ENCODE measurements at regions not wholly inside any gene's neighbourhood (a gene's known extent, or its start where the extent isn't known, plus 50 kb on each side); places are given as distances from the start of the nearest gene placed in this dataset.

GRCh38 chr6:15861486-15861885 lies 198.7 kb upstream of the DTNBP1 start:
- H3K27ac Mint-ChIP-seq, result no peak overlapping the region
- no peak overlapping the region for H3K4me3 Mint-ChIP-seq
- H3K9me3 Mint-ChIP-seq, result no peaks in the 10 kb centered on the region
- DNase-seq, result no peak
- no peaks in the 10 kb centered on the region for H3K36me3 Mint-ChIP-seq
- H3K27me3 Mint-ChIP-seq, result no peaks in the 10 kb centered on the region
- H3K4me1 Mint-ChIP-seq, result no peaks in the 10 kb centered on the region

GRCh38 chr6:15854826-15855710 lies 192.2 kb upstream of the DTNBP1 start:
- H3K9me3 Mint-ChIP-seq, result no peaks in the 10 kb centered on the region
- peaks cover 4% of the 10 kb centered on the region for H3K27me3 Mint-ChIP-seq
- H3K4me3 Mint-ChIP-seq, result no peak overlapping the region
- no peaks in the 10 kb centered on the region for H3K4me1 Mint-ChIP-seq
- no peak overlapping the region for H3K27ac Mint-ChIP-seq
- H3K36me3 Mint-ChIP-seq, result no peaks in the 10 kb centered on the region
- no peak for DNase-seq

- H3K27me3 Mint-ChIP-seq, result peaks cover 4% of the 10 kb centered on the region
- no peaks in the 10 kb centered on the region for H3K9me3 Mint-ChIP-seq
- no peak for DNase-seq
- no peak overlapping the region for H3K4me3 Mint-ChIP-seq
- no peak overlapping the region for H3K27ac Mint-ChIP-seq
- no peaks in the 10 kb centered on the region for H3K4me1 Mint-ChIP-seq
- no peaks in the 10 kb centered on the region for H3K36me3 Mint-ChIP-seq
Observed at GRCh38 chr6:15854378-15854777, 191.6 kb upstream of the DTNBP1 start.

- H3K27ac Mint-ChIP-seq, result no peak overlapping the region
- H3K27me3 Mint-ChIP-seq, result peaks cover 4% of the 10 kb centered on the region
- no peaks in the 10 kb centered on the region for H3K4me1 Mint-ChIP-seq
- no peaks in the 10 kb centered on the region for H3K36me3 Mint-ChIP-seq
- H3K4me3 Mint-ChIP-seq, result no peak overlapping the region
- H3K9me3 Mint-ChIP-seq, result no peaks in the 10 kb centered on the region
- no peak for DNase-seq
Observed at GRCh38 chr6:15853259-15853658, 190.4 kb upstream of the DTNBP1 start.

- no peak for DNase-seq
- Mint-ChIP-seq H3K9me3 (no peaks in the 10 kb centered on the region), H3K4me3 (no peak overlapping the region), H3K27ac (no peak overlapping the region), H3K36me3 (no peaks in the 10 kb centered on the region), H3K4me1 (no peaks in the 10 kb centered on the region), H3K27me3 (peaks cover 4% of the 10 kb centered on the region)
Observed at GRCh38 chr6:15852289-15852688, 189.5 kb upstream of the DTNBP1 start.

- DNase-seq, result no peak
- Mint-ChIP-seq H3K4me3 (no peak overlapping the region), H3K36me3 (no peaks in the 10 kb centered on the region), H3K9me3 (no peaks in the 10 kb centered on the region), H3K27me3 (peaks cover 4% of the 10 kb centered on the region), H3K4me1 (no peaks in the 10 kb centered on the region), H3K27ac (no peak overlapping the region)
Observed at GRCh38 chr6:15849395-15849794, 186.6 kb upstream of the DTNBP1 start.

- Mint-ChIP-seq H3K27ac (no peak overlapping the region), H3K27me3 (peaks cover 7% of the 10 kb centered on the region), H3K9me3 (no peaks in the 10 kb centered on the region), H3K4me1 (no peaks in the 10 kb centered on the region), H3K4me3 (no peak overlapping the region), H3K36me3 (no peaks in the 10 kb centered on the region)
- DNase-seq, result no peak
Observed at GRCh38 chr6:15845492-15845891, 182.7 kb upstream of the DTNBP1 start.

GRCh38 chr6:15843764-15844163 lies 180.9 kb upstream of the DTNBP1 start:
- Mint-ChIP-seq H3K9me3 (no peaks in the 10 kb centered on the region), H3K27me3 (peaks cover 7% of the 10 kb centered on the region), H3K36me3 (no peaks in the 10 kb centered on the region), H3K4me1 (no peaks in the 10 kb centered on the region), H3K27ac (no peak overlapping the region), H3K4me3 (no peak overlapping the region)
- no peak for DNase-seq

GRCh38 chr6:15843226-15843625 lies 180.4 kb upstream of the DTNBP1 start:
- Mint-ChIP-seq H3K4me3 (no peak overlapping the region), H3K4me1 (no peaks in the 10 kb centered on the region), H3K9me3 (no peaks in the 10 kb centered on the region), H3K27ac (no peak overlapping the region), H3K27me3 (peaks cover 7% of the 10 kb centered on the region), H3K36me3 (no peaks in the 10 kb centered on the region)
- no peak for DNase-seq

GRCh38 chr6:15842727-15843117 lies 179.9 kb upstream of the DTNBP1 start:
- Mint-ChIP-seq H3K9me3 (no peaks in the 10 kb centered on the region), H3K27me3 (peaks cover 7% of the 10 kb centered on the region), H3K4me3 (no peak overlapping the region), H3K4me1 (no peaks in the 10 kb centered on the region), H3K27ac (no peak overlapping the region), H3K36me3 (no peaks in the 10 kb centered on the region)
- DNase-seq, result no peak

GRCh38 chr6:15841937-15842726 lies 179.3 kb upstream of the DTNBP1 start:
- no peaks in the 10 kb centered on the region for H3K4me1 Mint-ChIP-seq
- no peak overlapping the region for H3K4me3 Mint-ChIP-seq
- no peak for DNase-seq
- H3K36me3 Mint-ChIP-seq, result no peaks in the 10 kb centered on the region
- peaks cover 7% of the 10 kb centered on the region for H3K27me3 Mint-ChIP-seq
- no peak overlapping the region for H3K27ac Mint-ChIP-seq
- no peaks in the 10 kb centered on the region for H3K9me3 Mint-ChIP-seq

GRCh38 chr6:15839969-15840541 lies 177.2 kb upstream of the DTNBP1 start:
- Mint-ChIP-seq H3K9me3 (no peaks in the 10 kb centered on the region), H3K27ac (no peak overlapping the region), H3K4me3 (no peak overlapping the region), H3K4me1 (no peaks in the 10 kb centered on the region), H3K27me3 (peaks cover 7% of the 10 kb centered on the region), H3K36me3 (no peaks in the 10 kb centered on the region)
- no peak for DNase-seq

GRCh38 chr6:15837205-15837604 lies 174.4 kb upstream of the DTNBP1 start:
- H3K4me3 Mint-ChIP-seq, result no peak overlapping the region
- H3K4me1 Mint-ChIP-seq, result no peaks in the 10 kb centered on the region
- H3K9me3 Mint-ChIP-seq, result no peaks in the 10 kb centered on the region
- DNase-seq, result no peak
- no peak overlapping the region for H3K27ac Mint-ChIP-seq
- H3K27me3 Mint-ChIP-seq, result peaks cover 7% of the 10 kb centered on the region
- H3K36me3 Mint-ChIP-seq, result no peaks in the 10 kb centered on the region

- H3K4me3 Mint-ChIP-seq, result no peak overlapping the region
- no peaks in the 10 kb centered on the region for H3K4me1 Mint-ChIP-seq
- DNase-seq, result no peak
- no peaks in the 10 kb centered on the region for H3K9me3 Mint-ChIP-seq
- no peak overlapping the region for H3K27ac Mint-ChIP-seq
- H3K27me3 Mint-ChIP-seq, result no peaks in the 10 kb centered on the region
- H3K36me3 Mint-ChIP-seq, result no peaks in the 10 kb centered on the region
Observed at GRCh38 chr6:15832841-15833240, 170.0 kb upstream of the DTNBP1 start.

GRCh38 chr6:15829156-15829555 lies 166.3 kb upstream of the DTNBP1 start:
- Mint-ChIP-seq H3K9me3 (no peaks in the 10 kb centered on the region), H3K4me1 (no peaks in the 10 kb centered on the region), H3K4me3 (no peak overlapping the region), H3K27me3 (no peaks in the 10 kb centered on the region), H3K27ac (no peak overlapping the region), H3K36me3 (no peaks in the 10 kb centered on the region)
- no peak for DNase-seq
